GM12875 (cell line): ENCODE measurements at regions not wholly inside any gene's neighbourhood (a gene's known extent, or its start where the extent isn't known, plus 50 kb on each side); places are given as distances from the start of the nearest gene placed in this dataset.

ENCODE experiments used
- H3K4me3 ChIP-seq: one replicate; pipeline ENCODE4 v1.5.1; 2011; ENCODE audit warnings: low read depth, low read length, control low read depth
- CTCF ChIP-seq: IDR thresholded peaks from 2 replicates; pipeline ENCODE4 v1.5.1; 2011; ENCODE audit warnings: low read depth, mild to moderate bottlenecking, control low read depth, inconsistent platforms, low read length, moderate library complexity, borderline replicate concordance; ENCODE audit not compliant: insufficient read depth

DNA sequence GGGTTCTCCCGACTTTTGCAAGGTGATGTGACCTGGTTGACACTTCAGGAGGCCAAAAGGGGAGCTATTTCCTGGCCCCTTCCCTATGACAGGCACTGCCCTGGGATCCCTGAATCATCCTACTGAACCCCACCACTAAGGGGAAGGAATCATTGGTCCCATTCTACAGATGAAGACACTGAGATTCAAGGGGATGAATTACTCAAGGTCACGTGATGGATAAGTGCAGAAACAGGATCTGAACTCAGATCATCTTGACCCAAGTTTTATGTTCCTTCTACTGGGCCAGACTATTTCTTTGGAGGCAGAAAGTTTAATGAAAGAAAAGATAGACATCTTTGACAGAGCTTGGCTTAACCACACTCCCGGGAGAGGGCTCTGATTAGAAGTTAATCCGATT is 258.7 kb downstream of the RRAGC start:
- no peak for TF ChIP-seq CTCF
- no peak overlapping the region for H3K4me3 ChIP-seq

DNA sequence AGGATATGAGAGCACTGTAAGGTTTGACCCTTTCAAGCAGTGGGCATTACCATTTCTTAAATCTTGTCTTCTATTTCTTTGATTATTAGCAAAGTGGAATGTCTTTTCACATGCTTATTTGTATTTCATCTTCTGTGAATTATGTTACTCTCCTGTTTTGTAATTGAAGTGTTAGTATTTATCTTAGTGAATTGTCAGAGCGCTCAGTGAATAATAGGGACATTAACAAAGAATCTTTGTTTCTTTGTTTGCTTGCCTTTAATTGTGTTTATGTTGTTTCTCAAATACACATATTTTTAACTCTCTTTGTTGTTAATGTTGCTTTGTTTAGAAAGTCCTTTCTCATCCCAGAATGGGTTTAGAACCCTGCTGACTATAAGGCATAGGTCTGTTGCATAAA is 259.3 kb downstream of the RRAGC start:
- TF ChIP-seq CTCF: no peak

DNA sequence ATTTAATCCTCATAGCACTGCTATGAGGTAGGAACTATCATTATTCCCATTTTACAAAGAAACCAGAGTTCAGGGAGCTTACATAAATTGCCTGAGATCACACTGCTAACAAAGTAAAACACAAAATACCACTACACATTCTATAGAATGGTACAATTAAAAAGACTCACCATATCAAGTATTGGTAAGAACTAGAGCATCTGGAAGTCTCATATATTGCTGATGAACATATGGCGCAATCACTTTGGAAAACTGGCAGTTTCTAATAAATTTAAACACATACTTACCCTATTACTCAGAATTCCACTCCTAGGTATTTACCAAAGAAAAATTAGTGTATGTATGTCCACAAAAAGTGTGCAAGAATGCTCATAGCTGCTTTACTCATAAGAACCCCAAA is 261.5 kb downstream of the RRAGC start:
- no peak for TF ChIP-seq CTCF
- H3K4me3 ChIP-seq: no peak overlapping the region

More for the DNA sequence above, 259.3 kb downstream of the RRAGC start:
- H3K4me3 ChIP-seq: no peak overlapping the region

DNA sequence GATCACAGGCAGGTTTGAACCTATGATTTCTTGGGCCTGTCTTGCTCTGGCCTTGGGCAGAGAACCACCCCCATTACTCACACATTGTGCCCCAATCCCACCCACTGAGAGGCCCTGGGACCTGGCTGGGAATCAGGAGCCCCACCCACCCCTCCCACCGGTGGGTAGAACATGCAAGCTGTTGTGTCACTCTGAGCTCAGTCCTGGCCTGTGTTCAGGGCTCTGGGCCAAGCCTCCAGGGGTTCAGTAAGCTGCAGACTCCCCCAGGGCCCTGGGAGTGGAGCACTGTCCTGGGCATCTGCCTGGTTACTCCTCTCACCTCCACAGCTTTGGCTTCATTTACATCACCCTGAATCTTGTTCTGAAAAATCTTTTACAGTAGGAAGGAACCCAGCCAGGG is 270.5 kb downstream of the RRAGC start:
- no peak overlapping the region for H3K4me3 ChIP-seq
- no peak for TF ChIP-seq CTCF

GRCh38 chr1:38587766-38588165 is 271.8 kb downstream of the RRAGC start:
- TF ChIP-seq CTCF: no peak
- no peak overlapping the region for H3K4me3 ChIP-seq

GRCh38 chr1:38586993-38587646 is 272.5 kb downstream of the RRAGC start:
- peak; percentile 99 for TF ChIP-seq CTCF
- H3K4me3 ChIP-seq: no peak overlapping the region

DNA sequence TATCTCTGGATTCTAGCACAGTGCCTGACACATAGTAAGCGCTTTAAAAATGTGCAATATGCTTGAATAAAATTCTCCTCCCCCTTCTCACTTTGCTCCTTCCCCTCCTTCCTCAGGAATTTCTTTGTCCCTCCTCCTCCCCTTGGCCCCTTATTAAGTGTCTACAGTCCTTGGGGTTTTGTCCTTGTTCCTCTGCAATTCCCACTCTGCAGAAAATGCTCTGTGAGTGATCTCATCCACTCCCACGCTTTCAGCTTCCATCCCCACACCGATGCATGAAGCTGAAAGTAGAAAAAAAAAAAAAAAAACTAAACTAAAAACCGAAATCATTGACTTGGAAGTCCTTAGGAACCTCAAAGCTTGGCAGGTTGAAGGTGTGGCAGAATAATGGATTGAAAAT is 273.6 kb downstream of the RRAGC start:
- no peak for TF ChIP-seq CTCF

More for the DNA sequence above, 273.6 kb downstream of the RRAGC start:
- H3K4me3 ChIP-seq: no peak overlapping the region
